ENCODE measurements at regions not wholly inside any gene's neighbourhood (a gene's known extent, or its start where the extent isn't known, plus 50 kb on each side); places are given as distances from the start of the nearest gene placed in this dataset.

- TF ChIP-seq CTCF (IDR thresholded peaks at IDR 0.05; ENCODE audit: control insufficient read depth, extremely low read depth, insufficient read depth), result no peak
- no peak overlapping the region for H3K4me3 ChIP-seq (ENCODE audit: low read depth, low read length)
- no peak for DNase-seq (ENCODE audit: low read depth)
Measured at GRCh38 chr12:111011999-111012600, 91.7 kb upstream of the MYL2 start.

GRCh38 chr12:111010916-111011657, 90.7 kb upstream of the MYL2 start:
- no peak for TF ChIP-seq CTCF (IDR thresholded peaks at IDR 0.05; ENCODE audit: control insufficient read depth, extremely low read depth, insufficient read depth)

GRCh38 chr12:111010061-111010460, 89.7 kb upstream of the MYL2 start:
- no peak overlapping the region for H3K4me3 ChIP-seq (ENCODE audit: low read depth, low read length)
- no peak for TF ChIP-seq CTCF (IDR thresholded peaks at IDR 0.05; ENCODE audit: control insufficient read depth, extremely low read depth, insufficient read depth)
- no peak for DNase-seq (ENCODE audit: low read depth)

More at GRCh38 chr12:111010916-111011657, 90.7 kb upstream of the MYL2 start:
- no peak for DNase-seq (ENCODE audit: low read depth)
- H3K4me3 ChIP-seq (ENCODE audit: low read depth, low read length), result no peak overlapping the region

- H3K4me3 ChIP-seq (ENCODE audit: low read depth, low read length), result no peak overlapping the region
- no peak for DNase-seq (ENCODE audit: low read depth)
- TF ChIP-seq CTCF (IDR thresholded peaks at IDR 0.05; ENCODE audit: control insufficient read depth, extremely low read depth, insufficient read depth), result no peak
Measured at GRCh38 chr12:111006621-111007020, 86.2 kb upstream of the MYL2 start.

- no peak for DNase-seq (ENCODE audit: low read depth)
- no peak overlapping the region for H3K4me3 ChIP-seq (ENCODE audit: low read depth, low read length)
- no peak for TF ChIP-seq CTCF (IDR thresholded peaks at IDR 0.05; ENCODE audit: control insufficient read depth, extremely low read depth, insufficient read depth)
Measured at GRCh38 chr12:110998971-110999370, 78.6 kb upstream of the MYL2 start.

GRCh38 chr12:110998165-110998564, 77.8 kb upstream of the MYL2 start:
- no peak overlapping the region for H3K4me3 ChIP-seq (ENCODE audit: low read depth, low read length)
- no peak for DNase-seq (ENCODE audit: low read depth)
- TF ChIP-seq CTCF (IDR thresholded peaks at IDR 0.05; ENCODE audit: control insufficient read depth, extremely low read depth, insufficient read depth), result no peak
